ENCODE measurements at regions not wholly inside any gene's neighbourhood (a gene's known extent, or its start where the extent isn't known, plus 50 kb on each side); places are given as distances from the start of the nearest gene placed in this dataset.
A peak's percentile ranks its signal among the peaks of the same experiment; 100 is the strongest.
"Not testable (repeated sequence)": the region's sequence is repeated elsewhere in the genome, so short reads cannot be mapped to it uniquely, and the experiment has no call there.

- Mint-ChIP-seq H3K36me3 (no peaks in the 10 kb centered on the region), H3K4me3 (no peak overlapping the region), H3K27ac (no peak overlapping the region), H3K9me3 (peaks cover 3% of the 10 kb centered on the region), H3K27me3 (no peaks in the 10 kb centered on the region), H3K4me1 (no peaks in the 10 kb centered on the region)
- DNase-seq, result no peak
These were observed 951.6 kb downstream of the DIPK2A start for GRCh38 chr3:144923046-144923775.

GRCh38 chr3:144930431-144930830 is 958.8 kb downstream of the DIPK2A start:
- Mint-ChIP-seq H3K9me3 (peaks cover 7% of the 10 kb centered on the region), H3K27me3 (no peaks in the 10 kb centered on the region), H3K4me1 (no peaks in the 10 kb centered on the region), H3K4me3 (no peak overlapping the region), H3K27ac (no peak overlapping the region), H3K36me3 (no peaks in the 10 kb centered on the region)
- DNase-seq, result no peak

- no peak for DNase-seq
- Mint-ChIP-seq H3K4me3 (no peak overlapping the region), H3K36me3 (no peaks in the 10 kb centered on the region), H3K9me3 (peaks cover 6% of the 10 kb centered on the region), H3K27ac (no peak overlapping the region), H3K27me3 (no peaks in the 10 kb centered on the region), H3K4me1 (no peaks in the 10 kb centered on the region)
These were observed 960.0 kb downstream of the DIPK2A start for GRCh38 chr3:144931590-144931989.

GRCh38 chr3:144942093-144942837 is 970.6 kb downstream of the DIPK2A start:
- H3K4me1 Mint-ChIP-seq, result no peaks in the 10 kb centered on the region
- no peak overlapping the region for H3K4me3 Mint-ChIP-seq
- no peaks in the 10 kb centered on the region for H3K36me3 Mint-ChIP-seq
- H3K27ac Mint-ChIP-seq, result no peak overlapping the region
- peaks cover 5% of the 10 kb centered on the region for H3K9me3 Mint-ChIP-seq
- no peaks in the 10 kb centered on the region for H3K27me3 Mint-ChIP-seq
- DNase-seq, result no peak

GRCh38 chr3:144942838-144943197 is 971.2 kb downstream of the DIPK2A start:
- Mint-ChIP-seq H3K4me1 (no peaks in the 10 kb centered on the region), H3K9me3 (peaks cover 5% of the 10 kb centered on the region), H3K4me3 (no peak overlapping the region), H3K27ac (no peak overlapping the region), H3K36me3 (no peaks in the 10 kb centered on the region), H3K27me3 (no peaks in the 10 kb centered on the region)
- no peak for DNase-seq

GRCh38 chr3:144947895-144948294 is 976.3 kb downstream of the DIPK2A start:
- no peaks in the 10 kb centered on the region for H3K36me3 Mint-ChIP-seq
- H3K9me3 Mint-ChIP-seq, result peaks cover 5% of the 10 kb centered on the region
- H3K4me1 Mint-ChIP-seq, result no peaks in the 10 kb centered on the region
- no peak for DNase-seq
- H3K27me3 Mint-ChIP-seq, result no peaks in the 10 kb centered on the region
- H3K4me3 Mint-ChIP-seq, result no peak overlapping the region
- peak overlapping the region; percentile 38 for H3K27ac Mint-ChIP-seq

GRCh38 chr3:144948711-144949110 is 977.1 kb downstream of the DIPK2A start:
- H3K9me3 Mint-ChIP-seq, result peaks cover 5% of the 10 kb centered on the region
- H3K27ac Mint-ChIP-seq, result no peak overlapping the region
- no peak overlapping the region for H3K4me3 Mint-ChIP-seq
- H3K4me1 Mint-ChIP-seq, result no peaks in the 10 kb centered on the region
- no peak for DNase-seq
- H3K27me3 Mint-ChIP-seq, result no peaks in the 10 kb centered on the region
- no peaks in the 10 kb centered on the region for H3K36me3 Mint-ChIP-seq

- H3K9me3 Mint-ChIP-seq, result no peaks in the 10 kb centered on the region
- no peak for DNase-seq
- H3K36me3 Mint-ChIP-seq, result no peaks in the 10 kb centered on the region
These were observed 982.3 kb downstream of the DIPK2A start for GRCh38 chr3:144953959-144954358.

GRCh38 chr3:144957398-144958101 is 985.9 kb downstream of the DIPK2A start:
- DNase-seq, result no peak
- Mint-ChIP-seq H3K27ac (no peak overlapping the region), H3K36me3 (no peaks in the 10 kb centered on the region), H3K27me3 (no peaks in the 10 kb centered on the region), H3K9me3 (peaks cover 2% of the 10 kb centered on the region), H3K4me1 (no peaks in the 10 kb centered on the region), H3K4me3 (no peak overlapping the region)

More at GRCh38 chr3:144953959-144954358, 982.3 kb downstream of the DIPK2A start:
- H3K4me3 Mint-ChIP-seq, result no peak overlapping the region
- H3K4me1 Mint-ChIP-seq, result no peaks in the 10 kb centered on the region
- no peaks in the 10 kb centered on the region for H3K27me3 Mint-ChIP-seq
- H3K27ac Mint-ChIP-seq, result no peak overlapping the region

- Mint-ChIP-seq H3K36me3 (no peaks in the 10 kb centered on the region), H3K9me3 (peaks cover 2% of the 10 kb centered on the region), H3K4me1 (no peaks in the 10 kb centered on the region), H3K27me3 (no peaks in the 10 kb centered on the region), H3K4me3 (no peak overlapping the region), H3K27ac (no peak overlapping the region)
- DNase-seq, result no peak
These were observed 992.2 kb downstream of the DIPK2A start for GRCh38 chr3:144963810-144964209.

GRCh38 chr3:144966560-144966959 is 994.9 kb downstream of the DIPK2A start:
- H3K27ac Mint-ChIP-seq, result no peak overlapping the region
- no peaks in the 10 kb centered on the region for H3K4me1 Mint-ChIP-seq
- no peak for DNase-seq
- H3K9me3 Mint-ChIP-seq, result no peaks in the 10 kb centered on the region
- H3K27me3 Mint-ChIP-seq, result no peaks in the 10 kb centered on the region
- H3K4me3 Mint-ChIP-seq, result no peak overlapping the region
- no peaks in the 10 kb centered on the region for H3K36me3 Mint-ChIP-seq

GRCh38 chr3:144968750-144969350 is 997.2 kb downstream of the DIPK2A start:
- no peak overlapping the region for H3K27ac Mint-ChIP-seq
- H3K4me1 Mint-ChIP-seq, result no peaks in the 10 kb centered on the region
- no peak overlapping the region for H3K4me3 Mint-ChIP-seq
- H3K36me3 Mint-ChIP-seq, result no peaks in the 10 kb centered on the region
- H3K9me3 Mint-ChIP-seq, result no peaks in the 10 kb centered on the region
- DNase-seq, result no peak
- H3K27me3 Mint-ChIP-seq, result no peaks in the 10 kb centered on the region

- H3K27ac Mint-ChIP-seq, H3K4me1 Mint-ChIP-seq, H3K36me3 Mint-ChIP-seq, H3K4me3 Mint-ChIP-seq, H3K9me3 Mint-ChIP-seq, H3K27me3 Mint-ChIP-seq, DNase-seq: not testable (repeated sequence)
These were observed 1012.9 kb downstream of the DIPK2A start for GRCh38 chr3:144984481-144984880.

- Mint-ChIP-seq H3K4me3 (no peak overlapping the region), H3K36me3 (no peaks in the 10 kb centered on the region), H3K27ac (no peak overlapping the region), H3K27me3 (no peaks in the 10 kb centered on the region), H3K4me1 (no peaks in the 10 kb centered on the region), H3K9me3 (no peaks in the 10 kb centered on the region)
- DNase-seq, result no peak
These were observed 1018.2 kb downstream of the DIPK2A start for GRCh38 chr3:144989807-144990206.

- Mint-ChIP-seq H3K4me1 (no peaks in the 10 kb centered on the region), H3K36me3 (no peaks in the 10 kb centered on the region), H3K27ac (no peak overlapping the region), H3K27me3 (no peaks in the 10 kb centered on the region), H3K4me3 (no peak overlapping the region), H3K9me3 (no peaks in the 10 kb centered on the region)
- DNase-seq, result no peak
These were observed 1024.2 kb downstream of the DIPK2A start for GRCh38 chr3:144995856-144996255.
